HCT116 (cell line): ENCODE measurements at regions not wholly inside any gene's neighbourhood (a gene's known extent, or its start where the extent isn't known, plus 50 kb on each side); places are given as distances from the start of the nearest gene placed in this dataset.

ENCODE experiments used
- ATAC-seq: fragments of 200-7000 bp; cut with Tn5 transposase; 2 replicates; pipeline ENCODE4 v1.9.1; 2020; ENCODE audit warnings: mild to moderate bottlenecking, moderate library complexity
- BruUV-seq: library from RNA; stranded (reverse); fragments of 400-500 nt; replicated peaks from 2 replicates; lab custom pipeline; 2021; lab: Mats Ljungman, UMichigan
- CTCF ChIA-PET: fragments of 300-600 bp; sonication (Branson Sonifier 250); formaldehyde crosslinking; loops from one replicate; lab custom pipeline; 2021; ENCODE audit warnings: antibody characterized with exemption; lab: Charles Lee
- POLR2A ChIA-PET: fragments of 300-600, 350-600 bp; sonication (Branson Sonifier 250); formaldehyde crosslinking; loops from one replicate; lab custom pipeline; 2021; ENCODE audit warnings: antibody characterized with exemption; lab: Charles Lee
- RAD21 ChIA-PET, 2 experiments: fragments of 300-600 bp; sonication (Branson Sonifier 250); formaldehyde crosslinking; loops; one replicate each; lab custom pipeline; 2023; ENCODE audit warnings: low total read pairs in 2 of 2; ENCODE audit not compliant: uncharacterized antibody in 2 of 2, unreplicated experiment in 2 of 2, low non-redundant PET in 1 of 2; lab: Charles Lee
- DNase-seq: peaks from one replicate; pipeline ENCODE4 v3.0.0-alpha.2; 2010; ENCODE audit warnings: low read depth, low spot score
- H2AFZ ChIP-seq: fragments of 200-600 bp; shearing (Covaris generic), sonication (generic); 2 replicates; pipeline ENCODE4 v1.6.1; 2017; ENCODE audit warnings: low read depth, mixed run types, mixed read lengths, antibody characterized with exemption, low read length; ENCODE audit not compliant: poor library complexity, severe bottlenecking
- H3K27ac ChIP-seq: 2 replicates; pipeline ENCODE4 v1.5.1; 2012; ENCODE audit warnings: low read depth, low read length
- H3K27me3 ChIP-seq: fragments of 200-600 bp; sonication (generic); 2 replicates; pipeline ENCODE4 v1.6.1; 2016; ENCODE audit warnings: mixed run types, low read length, mixed read lengths; ENCODE audit not compliant: insufficient read depth
- H3K36me3 ChIP-seq, 2 experiments: fragments of 200-500 bp in 1 of 2; fragments of 200-600 bp in 1 of 2; sonication (Bioruptor generic) in 1 of 2; sonication (generic) in 1 of 2; 2 replicates each; pipeline versions ENCODE4 v1.5.1 to v1.6.1; 2014 to 2016; ENCODE audit warnings: low read length in 2 of 2, inconsistent platforms in 1 of 2, mixed read lengths in 1 of 2, mixed run types in 1 of 2; ENCODE audit not compliant: insufficient read depth in 2 of 2, control insufficient read depth in 1 of 2
- H3K4me1 ChIP-seq, 2 experiments: fragments of 200-600 bp in 1 of 2; sonication (generic) in 1 of 2; 2 replicates each; pipeline versions ENCODE4 v1.5.1 to v1.6.1; 2012 to 2017; ENCODE audit warnings: low read length in 2 of 2, inconsistent platforms in 1 of 2, mild to moderate bottlenecking in 1 of 2, mixed read lengths in 1 of 2, mixed run types in 1 of 2, moderate library complexity in 1 of 2; ENCODE audit not compliant: insufficient read depth in 2 of 2, control insufficient read depth in 1 of 2
- H3K4me2 ChIP-seq: fragments of 200-600 bp; sonication (generic); 2 replicates; pipeline ENCODE4 v1.6.1; 2017; ENCODE audit warnings: mixed run types, low read length, mixed read lengths
- H3K4me3 ChIP-seq, 2 experiments: fragments of 200-600 bp in 1 of 2; sonication (generic) in 1 of 2; replicated peaks in 1 of 2; 2 replicates each; pipeline ENCODE4 v1.5.1; 2011 to 2016; ENCODE audit warnings: low read length in 2 of 2, control low read depth in 1 of 2, low read depth in 1 of 2, mild to moderate bottlenecking in 1 of 2, mixed read lengths in 1 of 2, mixed run types in 1 of 2
- H3K79me2 ChIP-seq: fragments of 200-600 bp; sonication (generic); 2 replicates; pipeline ENCODE4 v1.6.1; 2017; ENCODE audit warnings: mild to moderate bottlenecking, mixed run types, low read length, moderate library complexity, mixed read lengths; ENCODE audit not compliant: insufficient read depth
- H3K9ac ChIP-seq: fragments of 200-600 bp; sonication (generic); 2 replicates; pipeline ENCODE4 v1.6.1; 2016; ENCODE audit warnings: low read length, mixed read lengths
- H3K9me2 ChIP-seq: fragments of 200-600 bp; sonication (generic), shearing (Covaris generic); 2 replicates; pipeline ENCODE4 v1.6.1; 2017; ENCODE audit warnings: mixed run types, mild to moderate bottlenecking, moderate library complexity; ENCODE audit not compliant: insufficient read depth
- H3K9me3 ChIP-seq, 2 experiments: fragments of 200-500 bp in 1 of 2; fragments of 200-600 bp in 1 of 2; sonication (Bioruptor generic) in 1 of 2; sonication (generic) in 1 of 2; 2 replicates each; pipeline ENCODE4 v1.6.1; 2014 to 2017; ENCODE audit warnings: low read length in 2 of 2, mixed read lengths in 2 of 2, inconsistent platforms in 1 of 2, low read depth in 1 of 2, mild to moderate bottlenecking in 1 of 2, mixed run types in 1 of 2, moderate library complexity in 1 of 2; ENCODE audit not compliant: control insufficient read depth in 1 of 2, insufficient read depth in 1 of 2
- H4K20me1 ChIP-seq: fragments of 200-600 bp; sonication (generic), shearing (Covaris generic); 2 replicates; pipeline ENCODE4 v1.6.1; 2017; ENCODE audit warnings: mixed run types, mild to moderate bottlenecking, moderate library complexity; ENCODE audit not compliant: insufficient read depth
- CBX3 ChIP-seq: IDR thresholded peaks from 2 replicates; pipeline ENCODE4 v1.6.1; 2012; ENCODE audit warnings: low read depth
- FOSL1 ChIP-seq: IDR thresholded peaks from 2 replicates; pipeline ENCODE4 v1.6.1; 2012; ENCODE audit warnings: low read depth
- JUND ChIP-seq: IDR thresholded peaks from 2 replicates; pipeline ENCODE4 v1.6.1; 2012
- SIN3A ChIP-seq: IDR thresholded peaks from 2 replicates; pipeline ENCODE4 v1.6.1; 2012; ENCODE audit warnings: low read depth
- SP1 ChIP-seq: IDR thresholded peaks from 2 replicates; pipeline ENCODE4 v1.6.1; 2012; ENCODE audit warnings: low read depth
- SRF ChIP-seq: IDR thresholded peaks from 2 replicates; pipeline ENCODE4 v1.6.1; 2012; ENCODE audit warnings: low read depth
- TCF7L2 ChIP-seq: IDR thresholded peaks from 2 replicates; pipeline ENCODE4 v1.7.0; 2011; ENCODE audit warnings: borderline replicate concordance, inconsistent platforms; ENCODE audit not compliant: insufficient read depth, insufficient read length; ENCODE audit errors: extremely low read depth
- YY1 ChIP-seq: IDR thresholded peaks from 2 replicates; pipeline ENCODE4 v1.6.1; 2011; ENCODE audit warnings: low read length, low read depth, moderate library complexity, mild to moderate bottlenecking; ENCODE audit not compliant: insufficient replicate concordance; ENCODE audit errors: extremely low read depth
- ZFX ChIP-seq: fragments of 450-650 bp; IDR thresholded peaks from 2 replicates; pipeline ENCODE4 v1.6.1; 2017
- intact Hi-C: fragments of 100-400 bp; cut with micrococcal nuclease; formaldehyde crosslinking; loops from 2 replicates; pipeline ENCODE4 v1.10.0; 2022
- TF ChIP-seq, protein P1 (sequence below): IDR thresholded peaks from 2 replicates; pipeline ENCODE4 v1.6.1; 2012
- TF ChIP-seq, protein P2 (sequence below), 3 experiments: fragments of 200-600 bp in 1 of 3; sonication (generic) in 1 of 3; IDR thresholded peaks in 2 of 3; conservative IDR thresholded peaks in 1 of 3; 2 replicates each; pipeline ENCODE4 v1.5.1; 2012 to 2017; ENCODE audit warnings: low read depth in 2 of 3, low read length in 2 of 3, antibody characterized with exemption in 1 of 3, borderline replicate concordance in 1 of 3, control low read depth in 1 of 3, mild to moderate bottlenecking in 1 of 3, mixed read lengths in 1 of 3, mixed run types in 1 of 3, moderate library complexity in 1 of 3; ENCODE audit not compliant: insufficient read depth in 1 of 3

DNA sequence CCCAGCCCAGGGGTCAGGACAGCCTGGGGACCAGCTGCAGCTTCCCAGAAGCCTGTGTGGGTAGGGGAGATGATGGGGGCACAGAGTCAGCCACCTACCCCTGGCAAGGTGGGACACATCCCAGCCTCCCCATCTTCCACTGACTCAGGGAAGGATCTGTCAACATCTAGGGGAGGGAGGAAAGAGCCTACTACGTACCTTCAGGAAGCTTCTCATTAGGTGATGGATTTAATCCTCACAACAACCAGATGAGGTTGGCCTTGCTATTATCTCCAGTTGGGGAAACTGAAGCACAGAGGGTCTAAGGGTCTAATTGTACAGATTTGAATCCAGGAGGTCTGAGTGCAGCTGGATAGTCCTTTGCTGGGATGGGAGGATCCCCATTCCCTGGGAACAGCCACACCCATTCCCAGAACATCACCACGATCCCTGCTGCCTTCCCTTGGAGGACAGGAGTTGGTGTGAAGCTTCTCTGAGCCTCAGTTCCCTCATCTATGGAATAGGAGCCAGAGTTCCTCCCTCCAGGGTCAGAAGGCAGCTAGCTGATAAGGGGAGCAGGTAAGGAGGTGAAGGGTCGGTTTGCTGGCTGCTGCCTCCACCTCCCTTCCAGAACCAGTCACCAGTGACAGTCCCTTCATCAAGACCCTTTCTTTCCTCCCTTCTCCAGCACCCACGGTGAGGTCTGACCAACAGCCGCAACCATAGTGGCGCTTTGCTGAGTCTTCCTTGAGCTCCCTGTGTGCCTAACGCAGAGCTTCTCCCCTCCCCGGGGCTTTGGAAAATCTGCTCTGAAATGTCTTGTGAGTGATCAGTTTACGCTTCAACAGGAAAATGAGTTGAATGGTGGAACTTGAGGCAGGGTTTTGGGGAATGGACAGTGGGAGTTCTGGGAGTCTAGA is 56.8 kb downstream of the CEBPB start:
- POLR2A ChIA-PET, result interaction anchor here (0.9 to 1.6 kb wide), 2 partner anchors 9 to 57 kb away, joined by 3 to 4 read pairs; partner anchors contain the start of gene CEBPB
- TF ChIP-seq FOSL1 (no peak), CBX3 (no peak), SIN3A (no peak), SP1 (no peak), SRF (no peak), JUND (no peak), YY1 (no peak), TCF7L2 (no peak), ZFX (no peak)
- TF ChIP-seq, protein P1, sequence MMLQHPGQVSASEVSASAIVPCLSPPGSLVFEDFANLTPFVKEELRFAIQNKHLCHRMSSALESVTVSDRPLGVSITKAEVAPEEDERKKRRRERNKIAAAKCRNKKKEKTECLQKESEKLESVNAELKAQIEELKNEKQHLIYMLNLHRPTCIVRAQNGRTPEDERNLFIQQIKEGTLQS, result no peak
- TF ChIP-seq, protein P2, sequence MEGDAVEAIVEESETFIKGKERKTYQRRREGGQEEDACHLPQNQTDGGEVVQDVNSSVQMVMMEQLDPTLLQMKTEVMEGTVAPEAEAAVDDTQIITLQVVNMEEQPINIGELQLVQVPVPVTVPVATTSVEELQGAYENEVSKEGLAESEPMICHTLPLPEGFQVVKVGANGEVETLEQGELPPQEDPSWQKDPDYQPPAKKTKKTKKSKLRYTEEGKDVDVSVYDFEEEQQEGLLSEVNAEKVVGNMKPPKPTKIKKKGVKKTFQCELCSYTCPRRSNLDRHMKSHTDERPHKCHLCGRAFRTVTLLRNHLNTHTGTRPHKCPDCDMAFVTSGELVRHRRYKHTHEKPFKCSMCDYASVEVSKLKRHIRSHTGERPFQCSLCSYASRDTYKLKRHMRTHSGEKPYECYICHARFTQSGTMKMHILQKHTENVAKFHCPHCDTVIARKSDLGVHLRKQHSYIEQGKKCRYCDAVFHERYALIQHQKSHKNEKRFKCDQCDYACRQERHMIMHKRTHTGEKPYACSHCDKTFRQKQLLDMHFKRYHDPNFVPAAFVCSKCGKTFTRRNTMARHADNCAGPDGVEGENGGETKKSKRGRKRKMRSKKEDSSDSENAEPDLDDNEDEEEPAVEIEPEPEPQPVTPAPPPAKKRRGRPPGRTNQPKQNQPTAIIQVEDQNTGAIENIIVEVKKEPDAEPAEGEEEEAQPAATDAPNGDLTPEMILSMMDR (IDR thresholded peaks at IDR 0.05 in 2 of 3, conservative IDR thresholded peaks at IDR 0.05 in 1 of 3; ENCODE audit: borderline replicate concordance in 1 of 3, insufficient read depth in 1 of 3, low read depth in 2 of 3, low read length in 2 of 3), result no peak
- Histone ChIP-seq H2AFZ (peak overlapping the region; percentile 67), H4K20me1 (no peaks in the 10 kb centered on the region), H3K4me1 (peaks cover 52 to 64% of the 10 kb centered on the region in 2 experiments), H3K36me3 (no peaks in the 10 kb centered on the region), H3K79me2 (no peaks in the 10 kb centered on the region), H3K27ac (peak overlapping the region; percentile 56; the same call in 1 of the 2 replicates), H3K9me2 (no peaks in the 10 kb centered on the region), H3K9ac (no peak overlapping the region; the same call in 1 of the 2 replicates), H3K9me3 (no peaks in the 10 kb centered on the region), H3K4me2 (peak overlapping the region; percentile 81), H3K27me3 (no peaks in the 10 kb centered on the region), H3K4me3 (no peak overlapping the region)
- CTCF ChIA-PET, result no interaction called here
- BruUV-seq, result no TSS peak
- RAD21 ChIA-PET, result no interaction called here
- no peak for ATAC-seq
- intact Hi-C loops, result no loop called here
- DNase-seq, result no peak
